ENCODE measurements at regions not wholly inside any gene's neighbourhood (a gene's known extent, or its start where the extent isn't known, plus 50 kb on each side); places are given as distances from the start of the nearest gene placed in this dataset.

GRCh38 chr4:10180927-10181744 lies 64.5 kb upstream of the WDR1 start:
- H3K27ac Mint-ChIP-seq (ENCODE audit: unreplicated experiment) = no peak overlapping the region
- H3K4me3 Mint-ChIP-seq (ENCODE audit: low read depth, unreplicated experiment) = no peak overlapping the region
- intact Hi-C loops (cut with micrococcal nuclease; ENCODE audit: unreplicated experiment) = no loop called here
- BruUV-seq (replicated peaks) = no TSS peak
- CTCF ChIA-PET = no interaction called here
- no peaks in the 10 kb centered on the region for H3K36me3 Mint-ChIP-seq (ENCODE audit: insufficient read depth, unreplicated experiment)
- DNase-seq = no peak
- no peak for TF ChIP-seq CTCF (IDR thresholded peaks at IDR 0.05; ENCODE audit: unreplicated experiment)
- no peaks in the 10 kb centered on the region for H3K9me3 Mint-ChIP-seq (ENCODE audit: low read depth, unreplicated experiment)
- peaks cover 54% of the 10 kb centered on the region for H3K27me3 Mint-ChIP-seq (ENCODE audit: unreplicated experiment)
- no peaks in the 10 kb centered on the region for H3K4me1 Mint-ChIP-seq (ENCODE audit: low read depth, unreplicated experiment)

- Mint-ChIP-seq H3K27ac (ENCODE audit: unreplicated experiment) (no peak overlapping the region), H3K4me3 (ENCODE audit: low read depth, unreplicated experiment) (no peak overlapping the region)
- intact Hi-C loops (cut with micrococcal nuclease; ENCODE audit: unreplicated experiment) = no loop called here
Measured at GRCh38 chr4:10180603-10180926, 64.0 kb upstream of the WDR1 start.

GRCh38 chr4:10179957-10180602 lies 63.5 kb upstream of the WDR1 start:
- H3K36me3 Mint-ChIP-seq (ENCODE audit: insufficient read depth, unreplicated experiment) = no peaks in the 10 kb centered on the region
- BruUV-seq (replicated peaks) = no TSS peak
- H3K27me3 Mint-ChIP-seq (ENCODE audit: unreplicated experiment) = peaks cover 45% of the 10 kb centered on the region
- CTCF ChIA-PET = no interaction called here
- no peak overlapping the region for H3K27ac Mint-ChIP-seq (ENCODE audit: unreplicated experiment)
- H3K4me3 Mint-ChIP-seq (ENCODE audit: low read depth, unreplicated experiment) = no peak overlapping the region
- no peak for TF ChIP-seq CTCF (IDR thresholded peaks at IDR 0.05; ENCODE audit: unreplicated experiment)
- H3K4me1 Mint-ChIP-seq (ENCODE audit: low read depth, unreplicated experiment) = no peaks in the 10 kb centered on the region
- H3K9me3 Mint-ChIP-seq (ENCODE audit: low read depth, unreplicated experiment) = no peaks in the 10 kb centered on the region
- intact Hi-C loops (cut with micrococcal nuclease; ENCODE audit: unreplicated experiment) = loop anchor here (5.0 kb wide), 1 partner anchor 357 kb away; no protein-coding TSS in a partner anchor
- DNase-seq = no peak

More at GRCh38 chr4:10180603-10180926, 64.0 kb upstream of the WDR1 start:
- H3K36me3 Mint-ChIP-seq (ENCODE audit: insufficient read depth, unreplicated experiment) = no peaks in the 10 kb centered on the region
- no peaks in the 10 kb centered on the region for H3K9me3 Mint-ChIP-seq (ENCODE audit: low read depth, unreplicated experiment)
- H3K27me3 Mint-ChIP-seq (ENCODE audit: unreplicated experiment) = peaks cover 49% of the 10 kb centered on the region
- no peaks in the 10 kb centered on the region for H3K4me1 Mint-ChIP-seq (ENCODE audit: low read depth, unreplicated experiment)
- BruUV-seq (replicated peaks) = no TSS peak
- no peak for TF ChIP-seq CTCF (IDR thresholded peaks at IDR 0.05; ENCODE audit: unreplicated experiment)
- CTCF ChIA-PET = no interaction called here
- no peak for DNase-seq

- H3K4me1 Mint-ChIP-seq (ENCODE audit: low read depth, unreplicated experiment) = no peaks in the 10 kb centered on the region
- no peak for DNase-seq
Measured at GRCh38 chr4:10178763-10179162, 62.2 kb upstream of the WDR1 start.

More at GRCh38 chr4:10178763-10179162, 62.2 kb upstream of the WDR1 start:
- CTCF ChIA-PET = no interaction called here
- Mint-ChIP-seq H3K9me3 (ENCODE audit: low read depth, unreplicated experiment) (no peaks in the 10 kb centered on the region), H3K27ac (ENCODE audit: unreplicated experiment) (no peak overlapping the region), H3K4me3 (ENCODE audit: low read depth, unreplicated experiment) (no peak overlapping the region), H3K27me3 (ENCODE audit: unreplicated experiment) (peaks cover 43% of the 10 kb centered on the region), H3K36me3 (ENCODE audit: insufficient read depth, unreplicated experiment) (no peaks in the 10 kb centered on the region)
- no peak for TF ChIP-seq CTCF (IDR thresholded peaks at IDR 0.05; ENCODE audit: unreplicated experiment)
- intact Hi-C loops (cut with micrococcal nuclease; ENCODE audit: unreplicated experiment) = loop anchor here (5.0 kb wide), 1 partner anchor 359 kb away; no protein-coding TSS in a partner anchor
- no TSS peak for BruUV-seq (replicated peaks)
